ENCODE measurements at regions not wholly inside any gene's neighbourhood (a gene's known extent, or its start where the extent isn't known, plus 50 kb on each side); places are given as distances from the start of the nearest gene placed in this dataset.
A peak's percentile ranks its signal among the peaks of the same experiment; 100 is the strongest.

- ChIA-PET CTCF (interaction anchor here (0.5 to 1.2 kb wide), 3 partner anchors 79 to 304 kb away, joined by 3 read pairs; no protein-coding TSS in a partner anchor), POLR2A (interaction anchor here (0.5 to 0.9 kb wide), 2 partner anchors 116 to 435 kb away, joined by 3 to 8 read pairs; no protein-coding TSS in a partner anchor)
- H3K4me3 ChIP-seq (ENCODE audit: low read depth, low read length), result no peak overlapping the region
- DNase-seq (ENCODE audit: low read depth, low spot score), result peak; percentile 69
- H3K27me3 ChIP-seq (ENCODE audit: control insufficient read depth, insufficient read depth, low read length), result no peaks in the 10 kb centered on the region
- TF ChIP-seq, protein P1, sequence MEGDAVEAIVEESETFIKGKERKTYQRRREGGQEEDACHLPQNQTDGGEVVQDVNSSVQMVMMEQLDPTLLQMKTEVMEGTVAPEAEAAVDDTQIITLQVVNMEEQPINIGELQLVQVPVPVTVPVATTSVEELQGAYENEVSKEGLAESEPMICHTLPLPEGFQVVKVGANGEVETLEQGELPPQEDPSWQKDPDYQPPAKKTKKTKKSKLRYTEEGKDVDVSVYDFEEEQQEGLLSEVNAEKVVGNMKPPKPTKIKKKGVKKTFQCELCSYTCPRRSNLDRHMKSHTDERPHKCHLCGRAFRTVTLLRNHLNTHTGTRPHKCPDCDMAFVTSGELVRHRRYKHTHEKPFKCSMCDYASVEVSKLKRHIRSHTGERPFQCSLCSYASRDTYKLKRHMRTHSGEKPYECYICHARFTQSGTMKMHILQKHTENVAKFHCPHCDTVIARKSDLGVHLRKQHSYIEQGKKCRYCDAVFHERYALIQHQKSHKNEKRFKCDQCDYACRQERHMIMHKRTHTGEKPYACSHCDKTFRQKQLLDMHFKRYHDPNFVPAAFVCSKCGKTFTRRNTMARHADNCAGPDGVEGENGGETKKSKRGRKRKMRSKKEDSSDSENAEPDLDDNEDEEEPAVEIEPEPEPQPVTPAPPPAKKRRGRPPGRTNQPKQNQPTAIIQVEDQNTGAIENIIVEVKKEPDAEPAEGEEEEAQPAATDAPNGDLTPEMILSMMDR (IDR thresholded peaks at IDR 0.05; ENCODE audit: low read depth, low read length), result no peak
- no peaks in the 10 kb centered on the region for H3K9me3 ChIP-seq (ENCODE audit: control insufficient read depth, insufficient read depth, low read length)
- peak overlapping the region; percentile 68 for H3K27ac ChIP-seq (ENCODE audit: low read depth, low read length)
These were observed 86.4 kb upstream of the CDH6 start for GRCh38 chr5:31107091-31107518.

GRCh38 chr5:31106691-31107090 is 86.8 kb upstream of the CDH6 start:
- TF ChIP-seq, protein P1 (IDR thresholded peaks at IDR 0.05; ENCODE audit: low read depth, low read length), result no peak
- no peak for DNase-seq (ENCODE audit: low read depth, low spot score)
- Histone ChIP-seq H3K4me3 (ENCODE audit: low read depth, low read length) (no peak overlapping the region), H3K27ac (ENCODE audit: low read depth, low read length) (peak overlapping the region; percentile 68), H3K27me3 (ENCODE audit: control insufficient read depth, insufficient read depth, low read length) (no peaks in the 10 kb centered on the region), H3K9me3 (ENCODE audit: control insufficient read depth, insufficient read depth, low read length) (no peaks in the 10 kb centered on the region)
- CTCF ChIA-PET, result interaction anchor here (0.6 to 1.2 kb wide), 2 partner anchors 74 to 79 kb away, joined by 3 read pairs; no protein-coding TSS in a partner anchor
- POLR2A ChIA-PET, result interaction anchor here (0.9 kb wide), 1 partner anchor 116 kb away, joined by 3 read pairs; no protein-coding TSS in a partner anchor

- no peaks in the 10 kb centered on the region for H3K27me3 ChIP-seq (ENCODE audit: control insufficient read depth, insufficient read depth, low read length)
- ChIA-PET POLR2A (no interaction called here), CTCF (interaction anchor here (0.6 kb wide), 1 partner anchor 74 kb away, joined by 3 read pairs; no protein-coding TSS in a partner anchor)
- no peaks in the 10 kb centered on the region for H3K9me3 ChIP-seq (ENCODE audit: control insufficient read depth, insufficient read depth, low read length)
- no peak for DNase-seq (ENCODE audit: low read depth, low spot score)
- TF ChIP-seq, protein P1 (IDR thresholded peaks at IDR 0.05; ENCODE audit: low read depth, low read length), result no peak
- no peak overlapping the region for H3K4me3 ChIP-seq (ENCODE audit: low read depth, low read length)
- H3K27ac ChIP-seq (ENCODE audit: low read depth, low read length), result peak overlapping the region; percentile 33
These were observed 87.2 kb upstream of the CDH6 start for GRCh38 chr5:31106278-31106677.

GRCh38 chr5:31104775-31105174 is 88.7 kb upstream of the CDH6 start:
- TF ChIP-seq, protein P1 (IDR thresholded peaks at IDR 0.05; ENCODE audit: low read depth, low read length), result no peak
- no peak for DNase-seq (ENCODE audit: low read depth, low spot score)
- POLR2A ChIA-PET, result no interaction called here
- no peaks in the 10 kb centered on the region for H3K27me3 ChIP-seq (ENCODE audit: control insufficient read depth, insufficient read depth, low read length)
- H3K4me3 ChIP-seq (ENCODE audit: low read depth, low read length), result no peak overlapping the region
- H3K27ac ChIP-seq (ENCODE audit: low read depth, low read length), result no peak overlapping the region
- CTCF ChIA-PET, result no interaction called here
- H3K9me3 ChIP-seq (ENCODE audit: control insufficient read depth, insufficient read depth, low read length), result no peaks in the 10 kb centered on the region

GRCh38 chr5:31100781-31101310 is 92.6 kb upstream of the CDH6 start:
- H3K27ac ChIP-seq (ENCODE audit: low read depth, low read length), result no peak overlapping the region
- H3K9me3 ChIP-seq (ENCODE audit: control insufficient read depth, insufficient read depth, low read length), result no peaks in the 10 kb centered on the region
- CTCF ChIA-PET, result no interaction called here
- POLR2A ChIA-PET, result no interaction called here
- no peak for DNase-seq (ENCODE audit: low read depth, low spot score)
- no peak overlapping the region for H3K4me3 ChIP-seq (ENCODE audit: low read depth, low read length)
- TF ChIP-seq, protein P1 (IDR thresholded peaks at IDR 0.05; ENCODE audit: low read depth, low read length), result no peak
- H3K27me3 ChIP-seq (ENCODE audit: control insufficient read depth, insufficient read depth, low read length), result no peaks in the 10 kb centered on the region
